GM19025 (cell line): ENCODE measurements at regions not wholly inside any gene's neighbourhood (a gene's known extent, or its start where the extent isn't known, plus 50 kb on each side); places are given as distances from the start of the nearest gene placed in this dataset.
"Not testable (repeated sequence)": the region's sequence is repeated elsewhere in the genome, so short reads cannot be mapped to it uniquely, and the experiment has no call there.

ENCODE experiments used
- ATAC-seq: cut with Tn5 transposase; IDR thresholded peaks from one replicate; pipeline ENCODE4 v1.9.1; 2021; ENCODE audit warnings: mild to moderate bottlenecking, low read depth, moderate library complexity; ENCODE audit not compliant: unreplicated experiment

- ATAC-seq: not testable (repeated sequence)
Observed at GRCh38 chr1:143785883-143786282, 185.9 kb downstream of the FAM72C start.

GRCh38 chr1:143784239-143784882 is 187.4 kb downstream of the FAM72C start:
- not testable (repeated sequence) for ATAC-seq

- not testable (repeated sequence) for ATAC-seq
Observed at GRCh38 chr1:143778178-143778577, 193.6 kb downstream of the FAM72C start.

- ATAC-seq: not testable (repeated sequence)
Observed at GRCh38 chr1:143764831-143765230, 207.0 kb downstream of the FAM72C start.

GRCh38 chr1:143760366-143760765 is 211.4 kb downstream of the FAM72C start:
- not testable (repeated sequence) for ATAC-seq

- not testable (repeated sequence) for ATAC-seq
Observed at GRCh38 chr1:143755961-143756360, 215.8 kb downstream of the FAM72C start.

GRCh38 chr1:143748906-143749305 is 222.9 kb downstream of the FAM72C start:
- ATAC-seq: no peak

GRCh38 chr1:143736562-143736961 is 235.2 kb downstream of the FAM72C start:
- no peak for ATAC-seq

- no peak for ATAC-seq
Observed at GRCh38 chr1:143735764-143736461, 235.9 kb downstream of the FAM72C start.

- ATAC-seq: not testable (repeated sequence)
Observed at GRCh38 chr1:143734261-143734660, 237.5 kb downstream of the FAM72C start.

GRCh38 chr1:143730890-143731289 is 240.9 kb downstream of the FAM72C start:
- ATAC-seq: not testable (repeated sequence)

GRCh38 chr1:143729449-143730111 is 242.2 kb downstream of the FAM72C start:
- ATAC-seq: peak; percentile 64

GRCh38 chr1:143728802-143729448 is 242.9 kb downstream of the FAM72C start:
- ATAC-seq: peak; percentile 90

GRCh38 chr1:143727263-143727662 is 244.5 kb downstream of the FAM72C start:
- ATAC-seq: no peak

- ATAC-seq: no peak
Observed at GRCh38 chr1:143721024-143721373, 250.8 kb downstream of the FAM72C start.

GRCh38 chr1:143720087-143721023 is 251.4 kb downstream of the FAM72C start:
- no peak for ATAC-seq

- ATAC-seq: no peak
Observed at GRCh38 chr1:143718524-143718923, 253.3 kb downstream of the FAM72C start.

GRCh38 chr1:143718021-143718420 is 253.8 kb downstream of the FAM72C start:
- no peak for ATAC-seq

- no peak for ATAC-seq
Observed at GRCh38 chr1:143717434-143717833, 254.4 kb downstream of the FAM72C start.

- ATAC-seq: not testable (repeated sequence)
Observed at GRCh38 chr1:143714913-143715312, 256.9 kb downstream of the FAM72C start.
